HK-2 (cell line): ENCODE measurements at regions not wholly inside any gene's neighbourhood (a gene's known extent, or its start where the extent isn't known, plus 50 kb on each side); places are given as distances from the start of the nearest gene placed in this dataset.

ENCODE experiments used
- DNase-seq: peaks from one replicate; pipeline ENCODE4 v3.0.0-alpha.2; 2018; ENCODE audit not compliant: unreplicated experiment

GRCh38 chr17:69605571-69605970 lies 191.1 kb downstream of the MAP2K6 start:
- DNase-seq, result no peak

- no peak for DNase-seq
Measured at GRCh38 chr17:69606142-69606800, 191.8 kb downstream of the MAP2K6 start.

- DNase-seq, result peak; percentile 52
Measured at GRCh38 chr17:69607162-69607834, 192.8 kb downstream of the MAP2K6 start.

- no peak for DNase-seq
Measured at GRCh38 chr17:69608141-69608540, 193.6 kb downstream of the MAP2K6 start.

GRCh38 chr17:69608808-69609472 lies 194.4 kb downstream of the MAP2K6 start:
- DNase-seq, result no peak

GRCh38 chr17:69609473-69610305 lies 195.2 kb downstream of the MAP2K6 start:
- DNase-seq, result no peak

GRCh38 chr17:69620363-69620762 lies 205.9 kb downstream of the MAP2K6 start:
- no peak for DNase-seq

- no peak for DNase-seq
Measured at GRCh38 chr17:69625474-69625873, 211.0 kb downstream of the MAP2K6 start.

- DNase-seq, result no peak
Measured at GRCh38 chr17:69630056-69630635, 215.6 kb downstream of the MAP2K6 start.

- no peak for DNase-seq
Measured at GRCh38 chr17:69634844-69635243, 220.3 kb downstream of the MAP2K6 start.

- no peak for DNase-seq
Measured at GRCh38 chr17:69637446-69638156, 223.1 kb downstream of the MAP2K6 start.

GRCh38 chr17:69639096-69639495 lies 224.6 kb downstream of the MAP2K6 start:
- no peak for DNase-seq

- no peak for DNase-seq
Measured at GRCh38 chr17:69640073-69640472, 225.6 kb downstream of the MAP2K6 start.

- DNase-seq, result no peak
Measured at GRCh38 chr17:69643686-69644085, 229.2 kb downstream of the MAP2K6 start.

- no peak for DNase-seq
Measured at GRCh38 chr17:69646729-69647128, 232.2 kb downstream of the MAP2K6 start.

- no peak for DNase-seq
Measured at GRCh38 chr17:69650881-69651280, 236.4 kb downstream of the MAP2K6 start.

- no peak for DNase-seq
Measured at GRCh38 chr17:69651921-69652320, 237.4 kb downstream of the MAP2K6 start.

- DNase-seq, result peak; percentile 8
Measured at GRCh38 chr17:69654981-69655855, 240.7 kb downstream of the MAP2K6 start.

- DNase-seq, result no peak
Measured at GRCh38 chr17:69655902-69656301, 241.4 kb downstream of the MAP2K6 start.
